GM20431 (cell line): ENCODE measurements at regions not wholly inside any gene's neighbourhood (a gene's known extent, or its start where the extent isn't known, plus 50 kb on each side); places are given as distances from the start of the nearest gene placed in this dataset.
"Not testable (repeated sequence)": the region's sequence is repeated elsewhere in the genome, so short reads cannot be mapped to it uniquely, and the experiment has no call there.

Source experiments
- in situ Hi-C: fragments of 300-500 bp; cut with MseI, MboI; formaldehyde crosslinking; loops from one replicate; pipeline ENCODE4 v1.15.0; 2020; ENCODE audit warnings: low sequenced_read_pairs; ENCODE audit not compliant: unreplicated experiment

GRCh38 chr2:7841751-7842150, 840.1 kb upstream of the ID2 start:
- in situ Hi-C loops: no loop called here

DNA sequence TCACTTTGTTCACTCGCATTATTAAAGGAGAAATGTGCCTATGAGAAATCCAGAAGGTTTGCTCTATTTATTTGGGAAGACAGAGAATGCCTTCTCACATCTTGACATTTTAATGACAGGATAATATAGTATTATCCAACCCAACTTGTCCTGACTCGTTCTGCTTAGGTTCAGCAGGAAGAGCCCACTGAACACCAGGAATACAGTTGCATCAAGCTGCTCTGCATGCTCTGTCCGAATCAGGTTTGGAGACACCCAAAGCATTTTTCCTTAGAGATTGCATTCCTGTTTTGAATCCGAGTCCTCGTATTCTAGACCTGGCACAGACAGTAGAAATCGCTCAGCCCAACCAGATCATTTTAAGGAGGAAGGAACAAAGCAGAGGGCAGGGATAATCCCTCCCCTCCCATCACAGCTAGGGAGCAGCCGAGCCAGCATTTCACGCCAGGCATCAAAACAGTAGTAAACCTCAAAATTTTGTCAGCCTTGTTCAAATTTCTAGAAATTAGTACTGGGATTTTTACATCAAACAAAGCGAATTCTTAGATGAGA, 837.4 kb upstream of the ID2 start:
- in situ Hi-C loops: no loop called here

DNA sequence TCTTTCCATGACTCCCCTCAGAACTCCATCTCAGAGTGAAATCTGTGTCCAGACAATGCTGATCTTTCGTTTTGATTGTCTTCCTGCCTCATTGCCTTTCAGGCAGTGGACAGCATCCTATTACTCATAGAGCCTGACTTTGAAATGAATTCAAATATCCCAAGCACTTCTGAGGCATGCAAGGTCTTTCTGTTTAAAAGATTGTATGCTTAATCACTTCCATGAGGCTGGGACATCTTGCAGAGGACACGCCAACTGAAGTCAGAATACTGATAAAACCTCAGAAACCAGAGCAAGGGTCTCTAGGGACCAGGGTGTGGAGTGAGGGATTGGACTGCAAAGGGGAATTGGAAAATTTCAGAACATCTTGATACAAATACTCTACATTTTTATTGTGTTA, 836.5 kb upstream of the ID2 start:
- in situ Hi-C loops: no loop called here

GRCh38 chr2:7846607-7847006, 835.2 kb upstream of the ID2 start:
- in situ Hi-C loops: no loop called here

GRCh38 chr2:7847321-7847720, 834.5 kb upstream of the ID2 start:
- in situ Hi-C loops: no loop called here

GRCh38 chr2:7849027-7849426, 832.8 kb upstream of the ID2 start:
- in situ Hi-C loops: no loop called here

DNA sequence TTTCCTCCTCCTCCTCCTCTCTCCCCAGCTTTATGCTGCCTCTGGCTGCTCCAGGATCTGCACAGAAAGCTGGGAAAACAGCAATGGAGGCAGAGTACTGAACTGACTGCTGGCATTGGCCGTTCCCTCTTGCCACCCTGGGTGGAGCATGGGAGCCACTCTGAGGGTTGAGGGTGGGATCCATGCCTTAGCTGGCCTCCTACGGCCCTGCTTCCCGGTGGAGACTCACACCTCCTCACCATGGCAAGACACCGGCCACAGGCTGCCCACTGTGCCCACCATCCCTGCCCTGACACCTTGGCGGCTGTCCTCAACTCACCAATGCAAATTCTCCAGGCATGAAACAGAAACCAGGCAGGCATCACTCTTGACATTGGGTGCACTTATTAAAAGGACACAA, 832.3 kb upstream of the ID2 start:
- in situ Hi-C loops: no loop called here

- in situ Hi-C loops: no loop called here
These were observed 829.3 kb upstream of the ID2 start for GRCh38 chr2:7852546-7852945.

DNA sequence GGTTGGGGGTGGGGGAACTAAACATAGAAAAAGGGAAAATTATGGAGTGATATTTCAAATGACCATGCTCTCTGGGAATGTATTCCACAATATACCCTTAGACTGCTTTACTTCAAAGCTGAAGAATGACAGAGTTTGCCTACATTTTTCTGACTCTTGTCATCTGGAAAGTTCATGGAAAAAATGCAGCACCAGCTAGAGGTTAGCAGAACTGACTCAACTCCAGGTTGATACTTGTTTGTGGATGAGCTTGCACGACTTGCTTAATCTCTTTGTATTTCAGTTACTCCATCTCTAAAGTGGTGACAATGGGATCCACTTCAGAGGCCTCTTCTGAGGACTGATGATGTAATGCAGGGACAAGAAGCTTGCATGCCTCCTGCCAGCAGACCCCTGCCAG, 824.0 kb upstream of the ID2 start:
- in situ Hi-C loops: no loop called here

- in situ Hi-C loops: no loop called here
These were observed 823.2 kb upstream of the ID2 start for GRCh38 chr2:7858624-7859023.

DNA sequence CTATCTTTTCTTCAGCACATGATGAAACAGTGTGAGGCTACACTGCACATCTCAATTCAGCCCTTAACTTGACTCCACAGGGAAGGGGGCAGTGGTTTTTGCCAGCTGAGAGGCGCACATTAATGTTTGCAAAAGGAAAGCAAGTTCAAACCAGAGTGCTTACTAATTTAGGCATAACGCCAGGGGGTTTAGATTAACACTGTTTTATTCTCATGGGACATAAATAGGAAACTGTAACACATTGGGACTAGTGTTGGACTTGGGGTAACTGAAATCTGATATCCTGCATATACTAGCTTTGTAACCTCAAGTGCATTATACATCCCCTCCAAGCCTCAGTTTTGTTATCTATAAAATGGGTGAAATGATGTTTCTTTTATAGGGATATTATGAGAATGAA, 821.2 kb upstream of the ID2 start:
- in situ Hi-C loops: no loop called here

- in situ Hi-C loops: no loop called here
These were observed 819.8 kb upstream of the ID2 start for GRCh38 chr2:7861910-7862702.

GRCh38 chr2:7866104-7866503, 815.8 kb upstream of the ID2 start:
- in situ Hi-C loops: no loop called here

DNA sequence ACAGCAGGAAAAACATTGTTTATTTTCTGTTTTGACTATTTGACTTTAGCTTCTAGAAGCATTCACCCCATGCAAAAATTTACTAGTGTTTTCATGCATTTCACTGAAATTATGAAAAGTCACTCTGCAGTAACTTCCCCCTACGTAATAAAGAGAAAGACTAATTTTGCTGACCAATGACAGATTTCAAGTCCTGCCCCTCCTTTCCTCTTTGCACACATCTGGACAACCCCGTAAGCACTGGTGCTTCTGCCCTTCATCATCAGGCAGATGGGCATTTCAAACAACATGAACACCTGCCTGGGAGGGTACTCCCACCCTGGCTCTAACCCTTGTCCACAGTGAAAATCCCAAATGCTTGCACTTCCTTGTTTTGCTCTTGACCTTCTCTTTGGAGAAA, 815.0 kb upstream of the ID2 start:
- in situ Hi-C loops: no loop called here

DNA sequence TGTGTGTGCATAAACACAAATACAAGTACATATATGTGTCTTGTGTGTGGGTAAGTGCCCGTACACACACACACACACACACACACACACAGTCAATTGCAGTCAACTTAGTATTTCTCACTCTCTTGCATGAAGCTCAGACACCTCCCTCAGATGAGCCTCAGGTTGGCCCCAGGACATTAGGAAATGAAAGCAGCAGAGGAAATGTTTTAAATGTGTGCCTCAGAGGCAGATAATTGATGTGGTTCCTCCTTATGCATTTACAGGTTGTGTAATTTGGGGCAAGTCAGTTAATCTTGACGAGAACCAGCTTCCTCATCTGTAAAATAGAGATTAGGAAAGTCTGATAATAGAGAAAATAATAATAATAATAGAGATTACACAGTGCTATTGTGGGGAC, 814.0 kb upstream of the ID2 start:
- in situ Hi-C loops: no loop called here

DNA sequence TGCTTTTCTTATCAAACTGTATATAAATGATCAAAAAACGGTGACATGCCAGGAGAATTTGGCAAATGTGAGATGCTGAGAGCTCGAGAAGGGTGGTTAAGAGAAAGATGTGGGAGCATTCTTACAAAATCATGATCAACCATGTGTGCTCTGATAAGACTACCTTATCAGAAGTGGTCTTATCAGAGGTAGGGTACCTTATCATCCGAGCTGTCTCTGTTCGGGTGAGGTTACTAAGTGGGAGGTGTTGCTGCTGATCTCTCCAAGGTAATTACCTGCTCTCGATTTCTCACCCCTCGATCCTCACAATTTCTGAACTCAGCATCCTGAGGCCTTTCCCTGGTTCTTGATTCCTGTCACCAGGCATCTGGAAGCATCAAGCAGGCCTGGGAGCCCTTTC, 813.0 kb upstream of the ID2 start:
- in situ Hi-C loops: no loop called here

DNA sequence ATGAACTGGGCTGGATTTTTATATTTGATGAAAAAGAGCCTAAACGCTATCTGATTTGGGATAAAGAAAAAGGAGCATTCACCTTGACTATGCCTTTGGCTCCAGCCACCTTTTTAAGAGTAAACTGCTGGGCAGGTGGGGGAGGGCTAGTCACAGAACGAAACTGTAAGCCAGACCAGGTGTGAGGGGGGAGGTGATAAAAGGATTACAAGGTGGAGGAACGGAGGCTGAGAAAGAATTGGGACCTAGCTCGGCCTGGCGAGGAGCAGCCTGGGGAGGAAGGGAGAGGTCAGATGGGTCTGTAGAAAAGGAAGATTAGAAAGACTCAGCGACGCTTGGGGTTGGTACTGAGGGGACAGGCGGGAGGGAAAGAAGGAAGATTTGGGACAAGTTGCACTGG, 805.4 kb upstream of the ID2 start:
- in situ Hi-C loops: not testable (repeated sequence)

- in situ Hi-C loops: not testable (repeated sequence)
These were observed 803.6 kb upstream of the ID2 start for GRCh38 chr2:7878266-7878665.

DNA sequence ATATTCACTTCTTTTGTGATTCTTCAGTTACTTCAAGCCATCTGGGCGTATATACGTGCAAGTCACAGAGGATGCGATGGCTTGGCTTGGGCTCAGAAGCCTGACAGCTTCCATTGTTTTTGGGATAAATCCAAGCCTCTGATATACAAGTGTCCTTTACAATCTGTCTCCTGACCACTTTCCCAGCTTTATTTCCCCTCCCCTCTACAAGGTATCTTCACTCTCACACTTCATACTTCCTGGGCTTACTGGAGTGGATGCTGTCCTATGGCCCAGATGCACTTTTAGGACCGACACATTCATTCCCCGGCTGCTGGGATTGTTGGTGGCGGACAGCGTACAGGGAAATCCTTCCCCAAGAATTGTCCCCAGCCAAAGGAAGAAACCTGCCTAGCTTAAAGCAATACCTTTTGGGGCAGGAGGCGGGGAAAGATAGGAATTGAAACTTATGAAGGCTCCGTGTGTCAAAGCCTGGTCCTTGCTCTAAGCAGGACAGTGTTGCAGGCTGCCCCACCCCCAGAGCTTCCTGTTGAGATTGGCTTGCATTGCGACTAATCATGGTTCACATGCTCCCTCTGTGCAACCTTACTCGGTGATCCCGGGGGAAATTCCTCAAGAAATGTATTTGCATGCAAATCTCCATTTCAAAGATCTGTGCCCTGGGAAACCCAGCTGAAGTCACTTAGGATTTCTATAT, 802.9 kb upstream of the ID2 start:
- in situ Hi-C loops: no loop called here

GRCh38 chr2:7879483-7879835, 802.4 kb upstream of the ID2 start:
- in situ Hi-C loops: no loop called here

DNA sequence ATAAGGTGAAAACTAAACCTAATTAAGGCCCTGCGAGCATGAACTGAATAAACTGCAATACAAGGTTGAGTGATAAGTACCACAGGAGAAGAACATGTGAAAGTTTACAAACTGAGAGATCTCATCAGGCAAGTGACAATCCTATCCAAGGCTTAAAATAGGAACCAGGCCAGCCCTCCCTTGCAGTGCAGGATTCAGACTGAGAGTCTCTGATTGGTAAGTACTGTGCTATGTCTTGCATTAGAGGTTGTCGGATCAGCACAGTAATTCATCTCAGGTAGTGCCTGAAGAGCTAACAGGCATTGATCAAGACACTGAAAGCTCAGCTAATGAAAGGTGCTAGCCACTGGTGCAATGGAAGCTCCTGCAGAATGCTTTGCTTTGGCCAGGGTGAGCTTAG, 801.7 kb upstream of the ID2 start:
- in situ Hi-C loops: no loop called here

- in situ Hi-C loops: no loop called here
These were observed 801.3 kb upstream of the ID2 start for GRCh38 chr2:7880566-7880965.
